Tongue (tissue), 1 donor: ENCODE measurements at regions not wholly inside any gene's neighbourhood (a gene's known extent, or its start where the extent isn't known, plus 50 kb on each side); places are given as distances from the start of the nearest gene placed in this dataset.
"Not testable (repeated sequence)": the region's sequence is repeated elsewhere in the genome, so short reads cannot be mapped to it uniquely, and the experiment has no call there.

ENCODE experiments used
- DNase-seq: peaks from one replicate; pipeline ENCODE4 v3.0.0-alpha.2; 2015

DNA sequence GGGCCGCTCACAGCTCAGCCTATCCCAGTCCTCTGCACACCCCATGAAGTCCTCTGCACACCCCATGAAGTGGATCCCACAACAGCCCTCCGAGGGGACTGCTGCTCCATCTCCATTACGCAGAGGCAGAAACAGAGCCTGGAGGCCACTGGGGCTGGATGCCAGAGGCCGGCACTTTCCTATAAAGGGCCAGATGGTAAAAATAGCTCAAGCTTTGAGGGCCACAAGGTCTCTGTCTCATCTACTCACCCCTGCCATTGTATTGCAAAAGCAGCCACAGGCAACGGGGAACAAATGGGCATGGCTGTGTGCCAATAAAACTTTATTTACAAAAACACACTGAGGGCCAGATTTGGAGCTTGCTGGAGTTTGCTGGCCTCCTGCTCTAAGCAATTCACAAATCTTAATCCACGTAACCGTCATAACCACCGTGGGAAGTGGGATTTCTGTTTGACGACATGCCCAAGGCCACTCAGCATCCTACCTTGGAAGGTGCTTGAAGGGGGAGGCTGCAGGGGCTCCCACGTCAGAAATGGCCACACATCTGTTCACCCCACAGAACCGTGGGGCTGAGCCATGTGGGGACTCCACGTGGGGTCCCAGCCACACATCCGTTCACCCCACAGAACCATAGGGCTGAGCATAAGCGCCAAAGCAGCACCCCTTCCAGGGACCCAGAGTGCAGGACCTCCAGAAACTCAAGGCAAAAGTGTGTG lies 92.0 kb downstream of the NCOR2 start:
- no peak for DNase-seq

DNA sequence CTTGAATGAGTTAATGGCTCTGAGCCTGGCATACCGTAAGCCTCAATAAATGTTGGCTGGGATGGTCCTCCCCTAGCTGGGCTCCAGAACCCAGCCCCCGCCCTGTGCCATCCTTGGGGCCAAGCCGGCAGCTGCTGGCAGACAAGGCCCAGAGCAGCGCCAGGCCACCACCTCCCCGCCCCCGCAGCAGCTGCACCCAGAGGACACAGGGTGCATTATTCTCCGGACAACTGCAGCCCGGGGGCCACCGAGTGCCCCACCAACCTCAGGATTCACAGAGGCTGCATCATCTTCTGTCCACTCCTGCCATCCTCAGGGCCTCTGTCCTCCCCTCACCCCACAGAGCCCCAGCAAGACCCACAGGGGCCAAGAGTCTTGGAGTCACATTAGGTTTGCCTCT lies 92.7 kb downstream of the NCOR2 start:
- peak; percentile 92 for DNase-seq

DNA sequence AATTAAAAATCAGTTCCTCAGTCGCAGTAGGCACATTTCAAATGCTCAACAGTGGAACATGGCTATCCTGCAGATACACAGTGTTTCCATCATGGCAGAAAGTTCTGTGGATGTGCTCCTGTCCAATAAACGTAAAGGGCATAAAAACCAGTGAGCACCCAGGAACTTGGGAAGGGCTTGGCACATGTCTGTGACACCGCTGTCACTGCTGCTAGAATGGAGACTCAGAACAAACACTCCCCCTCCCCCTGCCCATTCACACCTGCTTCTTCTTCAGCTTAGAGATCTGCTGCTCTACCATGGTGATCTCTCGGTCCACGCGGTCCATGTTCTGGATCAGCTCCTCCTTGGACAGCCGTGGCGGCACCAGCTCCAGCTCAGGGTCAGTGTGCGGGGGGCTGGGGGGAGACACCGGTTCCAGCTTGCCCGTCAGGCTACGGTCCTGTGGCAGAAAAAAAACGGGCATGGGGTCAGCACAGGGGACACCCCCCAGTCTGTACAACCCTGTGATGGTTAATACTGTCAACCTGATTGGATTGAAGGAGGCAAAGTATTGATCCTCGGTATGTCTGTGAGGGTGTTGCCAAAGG lies 94.6 kb downstream of the NCOR2 start:
- DNase-seq = no peak

DNA sequence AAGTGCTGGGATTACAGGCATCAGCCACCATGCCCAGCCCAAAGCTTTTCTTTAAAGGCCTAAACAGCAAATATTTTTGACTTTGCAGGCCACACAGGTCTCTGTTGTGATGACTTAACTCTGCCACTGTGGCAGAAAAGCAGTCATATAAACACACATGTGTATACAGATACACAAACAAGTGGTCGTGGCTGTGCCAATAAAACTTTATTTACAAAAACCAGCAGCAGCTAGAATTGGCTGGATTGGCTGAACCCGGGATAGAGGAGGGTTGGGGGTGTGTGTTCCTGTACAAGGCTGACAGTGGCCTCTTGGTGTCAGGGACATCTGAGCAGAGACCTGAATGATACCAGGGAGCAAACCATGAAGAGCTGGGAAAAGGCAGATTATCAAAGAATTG lies 95.6 kb downstream of the NCOR2 start:
- DNase-seq = no peak

DNA sequence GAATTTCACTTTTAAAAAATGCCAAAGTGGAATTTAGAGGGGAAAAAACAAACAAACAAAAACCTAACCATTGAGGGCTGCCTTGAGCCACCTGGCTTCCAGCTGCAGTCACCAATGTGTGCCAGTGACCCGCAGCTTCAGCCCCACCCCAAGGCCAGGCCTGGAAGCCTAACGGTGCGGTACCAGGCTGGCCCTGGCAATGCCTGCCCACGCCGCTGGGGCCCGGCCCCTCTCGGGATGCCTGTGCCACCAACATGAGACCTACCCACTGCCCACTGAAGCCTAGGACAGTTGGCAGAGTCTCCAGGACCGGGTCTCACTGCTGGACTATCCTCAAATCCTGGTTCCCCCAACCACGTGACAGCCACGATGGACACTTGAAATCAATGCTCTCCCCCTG lies 96.6 kb downstream of the NCOR2 start:
- DNase-seq = no peak

DNA sequence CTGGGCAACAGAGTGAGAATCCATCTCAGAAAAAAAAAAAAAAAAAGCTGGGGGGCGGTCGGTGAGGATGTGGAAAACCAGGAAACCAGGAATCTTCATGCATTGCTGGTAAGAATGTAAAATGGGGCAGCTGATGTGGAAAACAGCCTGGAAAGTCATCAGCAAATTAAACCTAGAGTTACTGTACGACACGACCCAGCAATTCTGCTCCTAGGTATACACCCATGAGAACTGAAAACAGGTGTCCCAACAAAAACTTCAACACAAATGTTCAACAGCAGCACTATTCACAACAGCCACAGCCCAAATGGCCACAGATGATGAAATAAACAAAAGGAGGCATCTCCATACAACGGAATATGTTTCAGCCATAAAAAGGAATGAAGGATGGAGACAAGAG lies 97.3 kb downstream of the NCOR2 start:
- no peak for DNase-seq

DNA sequence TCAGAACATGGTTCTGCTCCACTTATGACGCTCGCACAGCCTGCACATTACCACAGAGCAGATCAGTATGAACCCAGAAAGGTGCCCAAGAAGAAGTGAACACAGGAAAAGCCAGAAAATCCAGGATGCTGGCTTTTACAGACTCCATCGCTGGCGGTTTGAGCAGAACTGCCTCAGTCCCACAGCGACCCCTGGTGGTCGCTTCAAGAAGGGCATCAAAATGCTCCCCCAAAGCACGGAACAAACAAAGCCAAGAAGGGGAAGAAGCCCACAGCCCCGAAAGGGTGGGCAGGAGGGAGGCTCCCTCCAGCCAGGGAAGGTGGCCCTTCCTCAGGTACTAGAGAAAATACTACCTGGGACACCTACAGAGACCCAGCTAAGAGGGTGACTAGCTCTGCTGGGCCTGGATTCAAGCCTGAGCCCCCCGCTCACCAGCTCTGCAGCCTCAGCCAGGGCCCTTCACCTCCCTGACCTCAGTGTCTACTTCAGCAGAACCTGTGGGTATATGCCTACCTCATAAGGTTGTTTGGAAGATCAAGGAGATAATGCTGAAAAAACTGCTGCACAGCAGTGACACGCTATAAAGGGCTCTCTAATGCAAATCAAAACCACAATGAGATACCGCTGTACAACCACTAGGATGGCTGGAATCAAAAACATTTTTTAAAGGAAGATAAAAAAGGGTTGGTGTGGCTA lies 98.1 kb downstream of the NCOR2 start:
- DNase-seq = no peak

DNA sequence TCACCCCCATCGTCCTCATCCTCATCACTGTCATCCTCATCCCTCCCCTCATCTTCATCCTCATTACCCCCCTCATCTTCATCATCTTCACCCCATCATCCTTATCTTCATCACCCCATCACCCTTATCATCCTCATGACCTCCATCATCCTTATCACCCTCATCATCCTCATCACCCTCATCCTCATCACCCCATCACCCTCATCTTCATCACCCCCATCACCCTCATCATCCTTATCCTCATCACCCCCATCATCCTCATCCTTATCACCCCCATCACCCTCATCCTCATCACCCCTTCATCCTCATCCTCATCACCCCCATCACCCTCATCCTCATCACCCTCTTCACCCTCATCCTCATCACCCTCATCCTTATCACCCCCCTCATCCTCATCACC lies 99.9 kb downstream of the NCOR2 start:
- DNase-seq = not testable (repeated sequence)

DNA sequence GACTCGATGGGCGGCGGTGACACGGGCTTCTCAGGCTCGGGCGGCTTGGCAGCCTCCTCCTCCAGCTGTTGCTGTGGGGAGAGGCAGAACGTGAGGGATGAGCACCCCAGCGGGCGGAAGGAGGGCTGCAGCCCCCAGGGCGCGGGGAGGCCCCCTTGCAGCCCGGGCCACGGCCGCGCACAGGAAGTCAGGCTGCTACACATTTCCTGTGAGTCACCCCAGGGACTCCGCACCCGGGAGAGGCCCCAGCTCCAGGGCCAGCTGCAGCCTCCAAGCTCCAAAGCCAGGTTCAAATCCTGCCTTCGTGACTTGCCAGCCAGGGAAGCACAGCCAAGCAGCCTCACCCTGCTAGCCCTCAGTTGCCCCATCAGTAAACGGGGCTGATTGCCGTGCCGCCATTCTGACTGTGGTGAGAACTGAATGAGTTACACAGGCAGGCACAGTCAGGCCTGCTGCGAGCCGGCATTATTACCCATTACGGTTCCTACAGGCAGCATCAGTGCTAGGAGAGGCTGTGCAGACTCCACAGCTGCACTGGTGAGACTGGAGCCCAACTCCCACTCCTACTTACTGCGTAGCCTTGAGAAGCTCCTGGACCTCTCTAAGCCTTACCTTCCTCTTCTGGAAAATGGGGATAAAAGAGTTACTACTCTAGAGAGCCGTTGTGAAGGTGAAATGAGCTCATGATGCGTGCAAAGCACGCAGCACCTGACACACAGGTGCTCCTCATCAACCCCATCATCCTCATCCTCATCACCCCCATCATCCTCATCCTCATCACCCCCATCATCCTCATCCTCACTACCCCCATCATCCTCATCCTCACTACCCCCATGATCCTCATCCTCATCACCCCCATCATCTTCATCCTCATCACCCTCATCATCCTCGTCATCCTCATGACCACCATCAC lies 100.9 kb downstream of the NCOR2 start:
- DNase-seq = peak; percentile 84

DNA sequence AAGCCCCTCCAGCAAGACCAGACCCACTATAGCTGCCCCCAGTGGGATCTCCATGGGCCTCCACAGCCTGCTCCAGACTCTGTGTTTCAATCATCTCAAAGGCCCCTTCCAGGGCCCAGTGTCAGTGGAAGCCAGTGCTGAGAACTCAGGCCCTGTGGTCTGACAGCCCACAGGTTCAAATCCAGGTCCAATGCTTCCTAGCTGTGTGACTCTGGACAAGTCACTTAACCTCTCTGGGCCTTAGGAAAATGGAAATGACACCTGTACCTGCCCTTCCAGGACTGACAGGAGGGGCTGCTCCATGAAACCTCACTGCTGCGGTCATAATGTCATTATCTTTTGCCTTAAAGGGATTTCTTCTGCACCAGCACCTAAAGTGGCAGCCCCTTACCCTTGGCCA lies 101.9 kb downstream of the NCOR2 start:
- DNase-seq = no peak

DNA sequence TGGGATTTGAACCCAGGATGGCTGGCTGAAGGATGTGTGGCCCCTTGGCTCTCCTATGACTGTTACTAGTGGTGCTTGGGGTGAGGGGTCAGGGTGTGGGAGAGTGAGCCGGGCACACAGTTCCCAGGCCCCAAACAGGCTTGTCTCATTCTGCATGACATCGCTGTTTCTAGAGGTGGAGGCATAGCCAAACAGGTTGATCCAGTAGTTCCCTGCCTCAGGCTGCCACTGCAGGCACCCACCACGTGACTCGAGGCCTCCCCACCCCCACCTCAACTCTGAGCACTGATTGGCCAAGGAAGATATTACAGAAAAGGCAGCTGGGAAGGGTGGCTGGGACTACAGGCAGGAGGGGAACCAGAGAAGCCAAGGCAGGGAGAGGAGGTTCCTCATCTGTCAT lies 102.6 kb downstream of the NCOR2 start:
- DNase-seq = no peak

DNA sequence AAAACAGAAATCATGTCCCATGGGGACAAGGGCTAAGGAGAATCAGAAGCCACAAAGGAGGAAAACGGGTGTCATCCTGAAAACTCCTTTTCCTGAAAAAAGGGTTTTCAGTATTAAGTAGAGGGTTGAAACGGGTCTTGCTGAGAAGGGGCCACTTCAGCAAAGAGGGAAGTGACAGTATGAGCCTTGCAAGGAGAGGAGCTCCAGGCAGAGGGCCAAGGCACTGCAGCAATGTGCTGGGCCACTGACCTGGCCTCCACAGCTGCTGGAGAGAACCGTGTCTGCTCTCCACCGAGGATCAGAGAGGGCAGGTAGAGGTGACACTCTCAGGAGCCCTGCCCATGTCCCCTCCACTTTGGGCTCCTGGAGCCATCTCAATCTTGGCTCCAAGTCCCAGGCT lies 103.3 kb downstream of the NCOR2 start:
- peak; percentile 63 for DNase-seq

DNA sequence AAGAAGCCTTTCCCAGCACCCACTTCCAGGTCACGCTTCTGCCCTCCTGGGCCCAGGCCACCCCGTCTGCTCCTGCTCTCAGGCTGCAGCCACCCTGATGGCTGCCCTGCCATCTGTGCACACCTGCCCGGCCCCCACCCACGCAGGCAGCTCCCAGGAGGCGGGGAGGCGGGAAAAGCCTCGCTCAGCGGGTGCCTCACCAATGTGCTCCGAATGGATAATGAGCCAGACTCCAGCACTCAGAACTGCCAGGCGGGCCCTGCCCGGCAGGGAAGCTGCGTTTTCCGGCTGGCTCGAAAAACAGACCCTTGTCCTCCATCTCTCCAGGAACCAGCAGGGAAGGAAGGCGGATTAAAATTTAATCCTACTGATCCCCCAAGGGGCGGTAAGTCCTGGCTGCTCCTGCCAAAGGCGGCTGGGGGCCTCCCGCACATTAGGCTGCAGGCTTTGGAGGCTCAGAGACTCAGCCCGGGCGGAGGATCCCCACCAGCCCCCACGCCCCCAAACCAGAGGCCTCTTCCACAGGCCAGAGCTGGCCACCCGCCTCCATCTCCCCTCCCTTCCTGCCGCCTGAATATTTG lies 104.0 kb downstream of the NCOR2 start:
- DNase-seq = peak; percentile 79

DNA sequence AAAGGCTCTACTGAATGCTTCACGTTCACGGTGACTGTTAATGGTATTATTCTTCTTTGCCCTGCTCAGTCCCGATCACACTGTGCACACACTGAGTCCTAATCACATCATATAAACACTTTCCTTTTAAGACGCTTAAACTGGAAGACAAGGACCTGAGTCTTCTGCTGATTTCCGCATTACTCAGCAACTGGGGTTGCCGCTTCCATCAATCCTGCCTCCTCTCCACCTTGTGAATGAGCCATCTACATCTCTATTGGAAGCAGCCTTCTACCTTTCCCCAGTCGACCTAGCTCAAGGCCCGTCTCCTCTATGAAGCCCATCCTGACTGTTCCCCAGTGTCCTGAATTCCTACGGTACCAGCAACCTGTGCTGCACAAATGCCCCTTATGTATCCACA lies 104.7 kb downstream of the NCOR2 start:
- DNase-seq = no peak

DNA sequence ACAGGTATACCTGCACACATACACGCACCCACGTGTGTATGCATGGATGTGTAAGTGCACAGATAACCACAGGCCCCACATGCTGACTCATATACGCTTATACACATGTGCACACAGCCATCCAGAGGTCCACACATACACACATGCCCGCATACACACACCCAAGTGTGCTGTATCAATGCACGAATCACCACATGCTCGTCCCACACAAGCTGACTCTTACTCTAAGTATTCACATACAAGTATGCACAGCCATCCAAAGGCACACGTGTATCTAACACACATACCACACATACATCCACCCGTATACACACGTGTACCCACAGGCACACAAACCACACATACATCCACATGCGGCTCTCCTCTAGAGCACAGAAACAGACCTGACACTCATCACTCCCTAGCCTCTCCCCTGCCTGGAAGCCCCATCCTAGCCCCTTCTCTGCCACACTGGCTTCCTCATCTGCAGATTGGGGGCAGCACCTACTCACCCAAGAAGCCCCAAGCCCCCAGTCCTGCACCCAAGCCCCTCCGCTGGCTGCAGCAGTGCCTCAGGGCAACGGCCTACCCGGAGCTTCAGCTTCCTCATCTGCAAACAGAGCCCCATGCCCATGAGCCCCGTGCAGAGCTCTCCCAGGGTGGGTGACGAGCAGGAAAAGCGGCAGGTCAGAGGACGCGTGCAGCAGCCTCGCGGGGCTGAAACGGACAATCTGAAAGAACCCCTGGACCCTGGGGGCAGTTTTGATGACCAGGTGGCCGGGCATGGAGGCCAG lies 105.4 kb downstream of the NCOR2 start:
- no peak for DNase-seq

DNA sequence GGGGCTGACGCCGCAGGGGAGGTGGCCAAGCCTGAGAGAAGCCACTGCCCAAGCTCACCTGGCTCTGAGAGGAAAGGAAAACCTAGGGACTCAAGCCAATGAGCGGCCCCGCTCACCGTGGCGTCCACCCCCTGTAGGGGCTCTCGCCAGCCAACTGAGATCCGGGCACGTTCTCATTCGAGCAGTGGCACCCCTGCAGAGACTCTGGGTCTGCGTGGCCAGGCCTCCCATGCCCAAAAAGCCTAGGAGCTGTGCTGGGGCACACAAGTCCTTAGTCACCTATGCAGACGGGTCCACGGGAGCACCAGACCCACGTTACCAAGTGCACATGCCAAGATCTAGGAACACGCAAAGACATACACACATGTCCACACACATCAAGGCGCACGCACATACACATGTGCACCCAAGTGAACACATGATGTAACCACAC lies 106.2 kb downstream of the NCOR2 start:
- DNase-seq = no peak

DNA sequence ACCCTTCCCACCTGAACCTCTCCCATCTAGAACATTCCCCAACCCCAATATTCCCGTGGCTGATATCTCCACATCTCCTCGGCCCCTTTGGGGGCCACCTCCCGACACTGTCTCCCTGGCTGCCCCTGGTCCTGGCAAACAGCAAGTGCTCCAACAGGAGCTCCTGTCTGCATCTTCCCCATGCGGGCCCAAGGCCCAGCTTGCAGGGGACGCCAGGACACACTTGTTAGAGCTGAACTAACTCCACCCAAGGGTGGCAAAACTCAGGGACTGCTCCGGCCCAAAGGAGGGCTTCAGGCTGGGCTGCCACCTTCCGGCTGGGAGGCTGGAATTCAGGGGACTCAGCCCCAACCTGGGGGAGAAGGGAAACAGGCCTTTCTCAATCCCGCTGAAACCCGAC lies 106.6 kb downstream of the NCOR2 start:
- no peak for DNase-seq

DNA sequence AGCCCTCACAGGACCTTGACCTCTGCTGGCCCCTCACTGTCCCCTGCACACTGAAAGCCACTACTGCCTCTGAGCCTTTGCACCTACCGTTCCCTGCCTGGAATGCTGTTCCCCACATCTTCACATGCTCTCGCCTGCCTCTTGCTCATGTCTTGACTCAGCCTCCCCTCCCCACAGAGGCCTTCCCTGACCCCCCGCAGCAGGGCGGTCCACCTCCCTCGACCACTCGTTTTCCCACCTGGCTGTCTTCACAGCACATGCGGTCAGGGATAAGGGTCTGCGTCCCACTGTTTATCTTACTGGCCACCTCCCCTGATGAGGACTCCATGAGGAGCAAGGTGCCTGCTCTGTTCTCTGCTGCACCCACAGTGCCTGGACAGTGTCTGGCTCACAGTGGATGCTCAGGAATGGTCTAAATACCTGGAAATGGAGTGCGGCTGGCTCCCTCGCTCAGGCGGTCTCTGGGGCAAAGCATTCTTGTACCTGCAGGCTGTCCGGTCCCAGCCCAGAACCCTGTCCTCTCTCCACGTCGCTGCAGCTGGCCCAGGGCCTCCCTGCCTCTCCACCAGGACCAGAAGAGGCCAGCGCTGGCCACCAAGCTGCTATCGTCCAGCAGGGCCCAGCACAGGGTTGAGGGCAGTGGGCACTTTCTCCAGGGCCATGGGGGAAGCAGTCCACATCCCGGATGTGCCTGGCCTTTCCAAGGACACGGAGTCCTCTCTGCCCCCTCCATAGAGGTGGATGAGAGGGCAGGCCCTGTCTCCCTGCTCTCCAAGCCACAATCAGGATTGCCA lies 107.4 kb downstream of the NCOR2 start:
- no peak for DNase-seq

DNA sequence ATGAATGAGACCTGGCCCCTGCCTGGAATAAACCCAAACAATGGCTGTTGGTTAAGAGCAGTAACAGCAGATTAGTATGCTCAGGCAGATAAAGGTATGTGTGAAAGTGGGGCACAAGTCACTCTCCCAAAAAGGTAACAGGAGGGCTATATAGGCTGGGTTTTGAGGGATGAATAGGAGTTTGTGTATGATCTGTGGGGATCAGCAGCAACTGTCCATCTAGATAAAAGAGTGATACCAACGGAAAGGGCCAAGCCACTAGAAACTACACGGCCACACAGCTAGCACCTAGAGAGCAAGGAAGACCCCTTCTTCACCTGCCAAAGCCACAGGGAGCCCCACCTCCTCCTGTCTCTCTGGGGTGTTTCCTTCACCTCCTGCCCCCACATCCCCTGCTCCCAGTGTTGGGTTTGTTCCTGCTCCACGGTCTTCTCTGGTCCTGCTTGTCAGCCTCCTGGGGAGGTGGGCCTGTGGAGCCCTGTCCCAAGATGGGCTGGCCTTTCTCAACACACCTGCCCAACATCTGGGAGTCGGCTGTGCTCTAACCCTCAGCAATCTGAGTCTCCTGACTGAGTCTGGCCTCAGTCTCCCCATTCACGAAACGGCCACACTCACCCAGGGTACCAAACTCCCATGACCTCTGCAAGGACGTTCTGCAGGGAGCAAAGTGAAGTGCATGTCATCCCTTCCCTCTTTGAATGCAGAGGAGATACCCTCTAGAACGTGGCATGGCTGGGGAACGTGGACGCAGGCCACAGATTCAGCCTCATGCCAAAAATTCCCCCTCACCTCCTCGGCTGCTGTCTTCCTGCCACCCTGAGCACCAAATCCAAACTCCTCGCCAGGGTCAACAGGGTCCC lies 108.2 kb downstream of the NCOR2 start:
- no peak for DNase-seq
